GM18499 (cell line): ENCODE measurements at regions not wholly inside any gene's neighbourhood (a gene's known extent, or its start where the extent isn't known, plus 50 kb on each side); places are given as distances from the start of the nearest gene placed in this dataset.
"Not testable (repeated sequence)": the region's sequence is repeated elsewhere in the genome, so short reads cannot be mapped to it uniquely, and the experiment has no call there.

ENCODE experiments used
- ATAC-seq: cut with Tn5 transposase; IDR thresholded peaks from one replicate; pipeline ENCODE4 v1.9.1; 2021; ENCODE audit warnings: moderate number of reproducible peaks; ENCODE audit not compliant: insufficient read depth, unreplicated experiment

GRCh38 chr3:62926494-62926893, 51.3 kb upstream of the CADPS start:
- ATAC-seq, result no peak

GRCh38 chr3:62928256-62928655, 53.0 kb upstream of the CADPS start:
- no peak for ATAC-seq

GRCh38 chr3:62929771-62930170, 54.6 kb upstream of the CADPS start:
- ATAC-seq, result no peak

GRCh38 chr3:62935793-62936192, 60.6 kb upstream of the CADPS start:
- ATAC-seq, result no peak

DNA sequence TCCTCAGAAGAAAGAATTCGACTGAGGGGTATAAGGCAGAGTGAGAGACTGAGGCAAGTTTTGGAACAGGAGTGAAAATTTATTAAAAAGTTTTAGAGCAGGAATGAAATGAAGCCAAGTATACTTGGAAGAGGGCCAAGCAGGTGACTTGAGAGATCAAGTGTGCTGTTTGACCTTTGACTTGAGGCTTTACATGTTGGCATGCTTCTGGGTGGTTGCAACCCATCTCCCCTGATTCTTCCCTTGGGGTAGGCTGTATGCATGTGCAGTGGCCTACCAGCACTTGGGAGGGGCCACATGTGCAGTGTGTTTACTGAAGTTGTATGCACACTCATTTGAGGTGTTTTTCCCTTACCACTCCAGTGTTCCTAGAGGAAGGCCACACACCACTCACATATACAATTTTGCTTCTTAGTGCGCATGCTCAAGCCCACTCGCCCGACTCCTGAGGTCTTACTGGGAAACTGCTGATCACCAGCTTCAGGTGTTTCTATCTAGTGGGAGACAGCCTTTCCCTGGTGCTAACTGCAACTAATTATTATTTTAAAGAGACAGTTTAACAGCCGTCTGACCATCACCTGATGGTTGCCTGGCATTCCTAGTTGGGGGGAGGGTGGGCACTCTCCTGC, 61.5 kb upstream of the CADPS start:
- no peak for ATAC-seq

- no peak for ATAC-seq
Measured at GRCh38 chr3:62938583-62938982, 63.4 kb upstream of the CADPS start.

DNA sequence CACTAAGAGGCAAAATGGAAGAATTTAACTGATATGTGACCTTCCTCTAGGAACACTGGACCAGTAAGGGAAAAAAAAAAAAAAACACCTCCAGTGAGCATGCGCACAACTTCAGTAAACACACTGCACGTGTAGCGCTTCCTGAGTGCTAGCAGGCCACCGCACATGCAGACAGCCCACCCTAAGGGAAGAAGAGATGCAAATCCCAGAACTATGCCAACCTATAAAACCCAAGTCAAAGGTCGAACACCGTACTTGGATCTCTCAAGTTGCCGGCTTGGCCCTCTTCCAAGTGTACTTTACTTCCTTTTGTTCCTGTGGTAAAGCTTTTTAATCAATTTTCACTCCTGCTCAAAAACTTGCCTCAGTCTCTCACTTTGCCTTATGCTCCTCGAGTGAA, 64.5 kb upstream of the CADPS start:
- ATAC-seq, result no peak

GRCh38 chr3:62940771-62941563, 65.8 kb upstream of the CADPS start:
- ATAC-seq, result no peak

DNA sequence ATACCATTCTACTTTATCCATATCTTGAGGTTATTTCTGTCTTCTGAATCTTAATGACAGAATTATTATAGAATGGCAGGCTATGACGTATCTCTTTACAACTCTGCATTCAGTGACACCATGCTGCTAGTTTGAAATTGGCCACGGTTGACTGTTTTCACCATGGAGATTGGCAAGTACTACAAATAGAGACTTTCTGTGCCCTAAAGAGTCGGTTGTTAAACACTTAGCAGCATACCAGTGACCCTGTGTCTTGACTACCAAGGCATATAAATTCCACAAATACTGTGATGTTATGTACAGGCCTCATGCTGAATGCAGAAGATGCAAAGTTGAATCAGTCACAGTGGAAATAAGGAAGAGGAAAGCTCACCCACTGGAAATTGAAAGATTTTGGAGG, 67.0 kb upstream of the CADPS start:
- ATAC-seq, result no peak

GRCh38 chr3:62942764-62943163, 67.5 kb upstream of the CADPS start:
- no peak for ATAC-seq

DNA sequence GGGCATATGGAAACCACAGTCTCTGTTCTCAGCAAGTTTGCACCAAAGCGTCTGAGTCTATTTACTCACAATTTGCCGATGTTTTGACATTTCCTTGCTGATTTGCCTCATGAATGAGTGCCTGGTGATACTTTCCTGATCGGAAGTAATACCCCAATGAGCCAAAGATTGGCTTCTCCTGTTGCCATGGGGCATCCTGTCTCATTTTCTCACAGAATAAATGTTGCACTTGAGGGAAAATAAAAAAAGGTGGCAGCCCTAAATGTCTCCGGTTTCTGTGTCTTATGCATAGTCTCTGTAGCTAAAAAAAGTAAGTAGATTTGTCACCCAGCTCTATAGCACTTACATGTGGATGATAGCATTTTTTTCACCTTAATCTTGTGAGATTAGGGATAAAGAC, 73.7 kb upstream of the CADPS start:
- ATAC-seq, result no peak

GRCh38 chr3:62950210-62950609, 75.0 kb upstream of the CADPS start:
- no peak for ATAC-seq

GRCh38 chr3:62951037-62951613, 75.9 kb upstream of the CADPS start:
- no peak for ATAC-seq

DNA sequence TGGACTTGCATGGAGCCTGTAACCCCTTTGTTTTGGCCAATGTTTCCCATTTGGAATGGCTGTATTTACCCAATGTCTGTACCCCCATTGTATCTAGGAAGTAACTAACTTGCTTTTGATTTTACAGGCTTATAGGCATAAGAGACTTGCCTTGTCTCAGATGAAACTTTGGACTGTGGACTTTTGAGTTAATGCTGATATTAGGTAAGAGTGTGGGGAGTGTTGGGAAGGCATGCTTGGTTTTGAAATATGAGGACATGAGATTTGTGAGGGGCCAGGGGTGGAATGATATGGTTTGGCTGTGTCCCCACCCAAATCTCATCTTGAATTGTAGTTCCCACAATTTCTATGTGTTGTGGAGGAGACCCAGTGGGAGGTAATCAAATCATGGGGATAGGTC, 76.7 kb upstream of the CADPS start:
- ATAC-seq, result not testable (repeated sequence)

GRCh38 chr3:62954580-62954979, 79.4 kb upstream of the CADPS start:
- peak; percentile 81 for ATAC-seq

- ATAC-seq, result no peak
Measured at GRCh38 chr3:62955126-62955525, 79.9 kb upstream of the CADPS start.

DNA sequence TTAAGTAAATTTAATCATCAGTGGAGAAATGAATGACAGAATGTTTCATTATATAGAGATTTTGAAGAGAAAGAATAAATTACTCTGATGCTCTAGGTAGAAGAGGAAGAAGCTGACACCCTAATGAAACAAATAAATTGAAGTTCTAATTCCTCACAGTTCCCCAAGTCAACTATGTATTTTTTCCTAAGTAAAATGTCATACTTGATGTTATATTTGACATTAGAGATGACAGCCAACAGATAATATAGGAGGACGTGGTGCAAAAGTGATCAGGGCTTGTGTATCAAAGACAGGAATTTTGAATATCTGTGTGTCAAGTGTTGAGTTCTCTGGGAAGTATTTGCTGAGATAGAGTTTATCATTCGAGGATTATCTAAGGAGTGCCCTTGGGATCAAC, 81.2 kb upstream of the CADPS start:
- no peak for ATAC-seq

DNA sequence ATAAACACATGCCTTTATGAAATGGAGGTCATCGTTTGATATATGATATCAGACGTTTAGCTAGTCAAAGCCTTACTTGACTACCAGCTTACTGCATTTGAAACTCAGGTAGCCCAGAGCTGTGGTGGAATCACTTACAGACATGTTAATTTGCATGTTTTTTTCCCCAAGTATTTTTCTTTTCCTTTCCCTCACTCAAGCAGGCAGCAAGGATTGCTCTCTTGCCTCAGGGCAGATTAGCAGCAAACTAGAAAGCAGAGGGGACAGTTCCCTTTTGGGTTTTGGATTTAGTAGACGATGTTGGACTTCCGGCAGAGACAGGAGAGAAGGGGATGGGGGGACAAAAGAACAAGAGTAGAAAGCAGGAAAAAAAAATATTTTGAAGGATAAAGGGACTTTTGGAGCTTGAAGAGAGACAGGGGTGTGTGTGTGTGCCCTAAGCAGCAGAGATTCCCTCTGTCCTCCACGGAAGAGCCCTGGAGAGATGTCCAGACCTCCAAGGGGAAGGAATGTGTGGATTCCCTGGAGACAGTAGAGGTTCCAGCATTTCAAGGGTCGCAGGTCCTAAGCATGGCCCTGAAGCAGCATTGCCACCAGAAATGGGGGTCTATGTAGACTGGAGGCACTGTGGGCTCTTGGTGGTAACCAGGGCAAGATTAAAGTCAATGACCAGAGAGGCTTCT, 86.8 kb upstream of the CADPS start:
- no peak for ATAC-seq

DNA sequence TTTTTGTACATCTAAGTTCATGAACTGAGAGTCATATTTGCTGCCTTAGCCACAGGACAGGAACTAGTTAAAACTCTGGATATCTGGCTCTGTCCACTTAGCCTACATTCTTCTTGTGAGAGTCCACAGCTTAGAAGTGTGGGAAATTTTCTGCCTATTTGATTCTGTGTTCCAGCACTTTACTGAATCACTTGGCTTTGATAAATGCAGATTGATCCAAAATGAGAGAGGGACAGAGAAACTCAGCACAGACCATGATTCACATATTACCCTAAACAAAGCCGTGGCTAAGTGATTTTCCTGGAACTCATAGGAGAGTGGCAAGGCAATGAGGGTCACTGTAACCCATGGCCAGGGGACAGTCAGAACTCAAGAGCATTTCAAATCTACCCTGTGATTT, 87.5 kb upstream of the CADPS start:
- ATAC-seq, result no peak

DNA sequence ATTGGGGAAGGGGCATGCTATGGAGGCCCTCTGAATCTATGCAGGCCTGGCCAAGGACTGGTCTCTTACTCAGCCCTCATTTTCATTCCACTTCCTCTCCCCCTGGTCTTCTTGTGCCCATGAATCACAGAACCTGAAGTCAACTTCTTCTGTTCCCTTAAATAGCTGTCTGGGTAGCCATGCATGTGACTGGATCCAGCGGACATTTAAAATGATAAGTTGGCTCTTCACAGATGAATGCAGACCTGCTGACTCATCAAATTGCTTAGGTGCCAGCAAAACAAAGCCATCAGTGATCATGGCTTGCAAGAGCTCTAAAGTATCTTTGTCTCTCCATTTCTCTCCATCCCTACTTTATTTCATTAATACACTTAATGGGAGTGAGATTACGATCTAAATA, 90.1 kb upstream of the CADPS start:
- ATAC-seq, result no peak

GRCh38 chr3:62968128-62968527, 92.9 kb upstream of the CADPS start:
- no peak for ATAC-seq
